K562 (cell line): ENCODE measurements at regions not wholly inside any gene's neighbourhood (a gene's known extent, or its start where the extent isn't known, plus 50 kb on each side); places are given as distances from the start of the nearest gene placed in this dataset.

ENCODE experiments used
- ATAC-seq: fragments of 200-7000 bp; cut with Tn5 transposase; 3 replicates; pipeline ENCODE4 v1.9.1; 2020; ENCODE audit warnings: moderate library complexity
- BruUV-seq: library from RNA; stranded (reverse); fragments of 400-500 nt; replicated peaks from 2 replicates; lab custom pipeline; 2021; lab: Mats Ljungman, UMichigan
- CTCF ChIA-PET: fragments of 300-600 bp; formaldehyde crosslinking; extraction: SDS; loops from one replicate; lab custom pipeline; 2021; ENCODE audit warnings: low intra/inter-chr PET ratio; lab: Yijun Ruan, JAX
- POLR2A ChIA-PET: fragments of 300-600, 350-650 bp; sonication (Branson Sonifier 250); formaldehyde crosslinking; extraction: SDS; loops from one replicate; lab custom pipeline; 2021; ENCODE audit warnings: antibody characterized with exemption, inconsistent platforms; lab: Yijun Ruan, JAX
- DNase-seq, 4 experiments: peaks; one replicate each; pipeline versions ENCODE4 v3.0.0 to v3.0.0-alpha.2; 2011 to 2018; ENCODE audit warnings: low spot score in 3 of 4, mixed read lengths in 3 of 4; ENCODE audit errors: extremely low read depth in 1 of 4
- FAIRE-seq: peaks from 2 replicates; lab custom pipeline; 2011; peaks lifted over from hg19 to GRCh38; lab: Jason Lieb, UNC
- H2AFZ ChIP-seq: 2 replicates; pipeline ENCODE4 v1.6.0; 2011; ENCODE audit warnings: low read depth, low read length, control low read depth, inconsistent platforms
- H3K27ac ChIP-seq: fragments of 200-600 bp; 3 replicates; pipeline ENCODE4 v1.8.0; 2011; ENCODE audit warnings: low read depth, mild to moderate bottlenecking, control low read depth, inconsistent platforms, low read length, moderate library complexity, mixed read lengths; ENCODE audit errors: extremely low read depth
- H3K27me3 ChIP-seq, 2 experiments: fragments of 300-600 bp in 1 of 2; 2 replicates in 1 of 2; 3 replicates in 1 of 2; pipeline versions ENCODE4 v1.6.0 to v1.8.0; 2011; ENCODE audit warnings: inconsistent platforms in 2 of 2, low read length in 2 of 2, mild to moderate bottlenecking in 1 of 2, mixed read lengths in 1 of 2, moderate library complexity in 1 of 2; ENCODE audit not compliant: control insufficient read depth in 2 of 2, insufficient read depth in 2 of 2
- H3K36me3 ChIP-seq: fragments of 300-600 bp; 3 replicates; pipeline ENCODE4 v1.8.0; 2011; ENCODE audit warnings: mild to moderate bottlenecking, low read length, inconsistent platforms; ENCODE audit not compliant: control insufficient read depth, insufficient read depth
- H3K4me1 ChIP-seq, 2 experiments: fragments of 200-600 bp in 1 of 2; replicated peaks in 1 of 2; 2 replicates in 1 of 2; 3 replicates in 1 of 2; pipeline versions ENCODE4 v1.5.1 to v1.8.0; 2011; ENCODE audit warnings: inconsistent platforms in 2 of 2, low read length in 2 of 2, mild to moderate bottlenecking in 1 of 2, mixed read lengths in 1 of 2, moderate library complexity in 1 of 2; ENCODE audit not compliant: control insufficient read depth in 2 of 2, insufficient read depth in 2 of 2
- H3K4me2 ChIP-seq: 2 replicates; pipeline ENCODE4 v1.6.1; 2011; ENCODE audit warnings: low read length, control low read depth, inconsistent platforms, mixed read lengths; ENCODE audit not compliant: insufficient read depth
- H3K4me3 ChIP-seq: fragments of 200-600 bp; sonication (generic), shearing (Covaris generic); 2 replicates; pipeline ENCODE4 v1.5.1; 2016; ENCODE audit warnings: control low read depth, inconsistent platforms
- H3K79me2 ChIP-seq: fragments of 200-600 bp; 3 replicates; pipeline ENCODE4 v1.8.0; 2011; ENCODE audit warnings: low read length, inconsistent platforms; ENCODE audit not compliant: control insufficient read depth, insufficient read depth
- H3K9ac ChIP-seq, 2 experiments: 2 replicates each; pipeline versions ENCODE4 v1.6.0 to v1.6.1; 2011; ENCODE audit warnings: low read depth in 2 of 2, low read length in 2 of 2, control low read depth in 1 of 2, inconsistent platforms in 1 of 2, mild to moderate bottlenecking in 1 of 2, mixed read lengths in 1 of 2; ENCODE audit not compliant: insufficient read depth in 1 of 2
- H3K9me1 ChIP-seq: one replicate; pipeline ENCODE4 v1.6.0; 2011; ENCODE audit warnings: inconsistent platforms, mild to moderate bottlenecking, low read length, moderate library complexity; ENCODE audit not compliant: control insufficient read depth, insufficient read depth
- H3K9me3 ChIP-seq: replicated peaks from 2 replicates; pipeline ENCODE4 v1.5.1; 2011; ENCODE audit warnings: low read depth, low read length, inconsistent platforms; ENCODE audit not compliant: control insufficient read depth, insufficient read depth
- H4K20me1 ChIP-seq: replicated peaks from 2 replicates; pipeline ENCODE4 v1.6.1; 2011; ENCODE audit warnings: low read length, inconsistent platforms, mixed read lengths; ENCODE audit not compliant: control insufficient read depth, insufficient read depth
- CSDE1 ChIP-seq, 2 experiments: fragments of 450-650 bp; IDR thresholded peaks; 2 replicates each; pipeline ENCODE4 v1.6.1; 2016; ENCODE audit warnings: mild to moderate bottlenecking in 1 of 2
- CXXC5 ChIP-seq: fragments of 250-450 bp; sonication (Bioruptor Pico); IDR thresholded peaks from 2 replicates; pipeline ENCODE4 v1.8.0; 2022; ENCODE audit warnings: inconsistent platforms, mild to moderate bottlenecking, moderate library complexity
- ETV6 ChIP-seq, 3 experiments: fragments of 150-350 bp in 1 of 3; sonication (generic) in 1 of 3; formaldehyde crosslinking in 1 of 3; IDR thresholded peaks; 2 replicates each; pipeline versions ENCODE4 v1.6.1 to v1.8.0; 2014 to 2022; ENCODE audit warnings: borderline replicate concordance in 2 of 3, low read depth in 2 of 3, antibody characterized with exemption in 1 of 3, low read length in 1 of 3, mild to moderate bottlenecking in 1 of 3, missing genetic modification reagents in 1 of 3
- LARP7 ChIP-seq: fragments of 450-650 bp; IDR thresholded peaks from 2 replicates; pipeline ENCODE4 v1.6.1; 2016
- NFE2L1 ChIP-seq: fragments of 450-650 bp; IDR thresholded peaks from 2 replicates; pipeline ENCODE4 v1.6.1; 2016; ENCODE audit warnings: missing genetic modification characterization, low read depth, mild to moderate bottlenecking, missing compliant biosample characterization, moderate library complexity, borderline replicate concordance
- RFX1 ChIP-seq: fragments of 450-650 bp; IDR thresholded peaks from 2 replicates; pipeline ENCODE4 v1.6.1; 2016; ENCODE audit warnings: mild to moderate bottlenecking, moderate library complexity
- TAF15 ChIP-seq: fragments of 200-400 bp; formaldehyde crosslinking; IDR thresholded peaks from 2 replicates; pipeline ENCODE4 v1.6.1; 2017; ENCODE audit warnings: mild to moderate bottlenecking, low read depth, low read length, moderate library complexity
- UBTF ChIP-seq, 2 experiments: IDR thresholded peaks; 2 replicates each; pipeline ENCODE4 v1.6.1; 2012; ENCODE audit warnings: improper control_type of control experiment in 2 of 2, low read depth in 2 of 2, low read length in 2 of 2, borderline replicate concordance in 1 of 2
- ZNF143 ChIP-seq: sonication (generic); formaldehyde crosslinking; IDR thresholded peaks from 2 replicates; pipeline ENCODE4 v1.9.0; 2022; ENCODE audit warnings: mild to moderate bottlenecking, missing genetic modification reagents
- ZNF146 ChIP-seq: IDR thresholded peaks from one replicate; pipeline ENCODE4 v1.6.1; 2018; ENCODE audit warnings: missing compliant biosample characterization; ENCODE audit not compliant: unreplicated experiment
- WGBS: fragments of 100-300 bp; shearing (Covaris generic); methylation state at CpG from one replicate; pipeline ENCODE4 v1.1.6; 2016; ENCODE audit warnings: low coverage, mixed read lengths; ENCODE audit not compliant: insufficient coverage; ENCODE audit errors: missing lambda C conversion rate; 5-methylcytosine and 5-hydroxymethylcytosine counted together
- in situ Hi-C: fragments of 300-500 bp; cut with MboI; formaldehyde crosslinking; loops from 4 replicates; pipeline ENCODE4 v1.15.0; 2018; ENCODE audit warnings: inconsistent platforms, mixed read lengths
- intact Hi-C: fragments of 100-400 bp; cut with micrococcal nuclease; formaldehyde crosslinking; loops from 2 replicates; pipeline ENCODE4 v1.14.2; 2022

- in situ Hi-C loops = no loop called here
- Histone ChIP-seq H3K36me3 (no peaks in the 10 kb centered on the region), H2AFZ (no peak overlapping the region), H3K9ac (no peak overlapping the region), H3K4me1 (no peaks in the 10 kb centered on the region), H3K27ac (no peak overlapping the region), H3K4me3 (no peak overlapping the region), H3K79me2 (no peaks in the 10 kb centered on the region), H3K9me1 (no peaks in the 10 kb centered on the region), H3K27me3 (no peaks in the 10 kb centered on the region), H3K9me3 (no peaks in the 10 kb centered on the region), H4K20me1 (no peaks in the 10 kb centered on the region), H3K4me2 (no peak overlapping the region)
- TF ChIP-seq ZNF143 (CRISPR knock-in tag) = no peak
- DNase-seq (no peak), ATAC-seq (no peak), FAIRE-seq (no peak)
- ChIA-PET POLR2A (no interaction called here), CTCF (no interaction called here)
- under 1% methylated on average over 7 of the region's 7 CpGs for WGBS
- intact Hi-C loops = no loop called here
- no TSS peak for BruUV-seq
These were observed 99.5 kb upstream of the EPB41L3 start for GRCh38 chr18:5643288-5643687.

GRCh38 chr18:5640939-5641338 is 97.1 kb upstream of the EPB41L3 start:
- no peak overlapping the region for H3K4me2 ChIP-seq
- no peaks in the 10 kb centered on the region for H3K9me3 ChIP-seq
- POLR2A ChIA-PET = no interaction called here
- no peak for DNase-seq
- no peaks in the 10 kb centered on the region for H3K9me1 ChIP-seq
- H2AFZ ChIP-seq = no peak overlapping the region
- ATAC-seq = no peak
- no peaks in the 10 kb centered on the region for H3K27me3 ChIP-seq
- CTCF ChIA-PET = no interaction called here
- H3K4me3 ChIP-seq = no peak overlapping the region
- BruUV-seq = no TSS peak
- no peak for FAIRE-seq
- H3K27ac ChIP-seq = no peak overlapping the region
- H3K36me3 ChIP-seq = no peaks in the 10 kb centered on the region
- no peaks in the 10 kb centered on the region for H3K79me2 ChIP-seq
- no peaks in the 10 kb centered on the region for H4K20me1 ChIP-seq
- intact Hi-C loops (no loop called here), in situ Hi-C loops (no loop called here)
- WGBS = 2% methylated on average over 12 of the region's 12 CpGs
- H3K9ac ChIP-seq = no peak overlapping the region
- no peaks in the 10 kb centered on the region for H3K4me1 ChIP-seq
- TF ChIP-seq CSDE1 (IDR thresholded peaks at IDR 0.05) (no peak), ZNF146 (no peak), UBTF (IDR thresholded peaks at IDR 0.05; ENCODE audit: borderline replicate concordance in 1 of 2, low read depth in 2 of 2, low read length in 2 of 2) (no peak), TAF15 (no peak), ETV6 (IDR thresholded peaks at IDR 0.05; ENCODE audit: borderline replicate concordance in 1 of 2, low read depth in 2 of 2, low read length in 1 of 2) (no peak), ETV6 (CRISPR knock-in tag; IDR thresholded peaks at IDR 0.05; ENCODE audit: borderline replicate concordance) (no peak), RFX1 (no peak), NFE2L1 (no peak), CXXC5 (no peak), LARP7 (no peak)
